GDM1 (cell line): ENCODE measurements at regions not wholly inside any gene's neighbourhood (a gene's known extent, or its start where the extent isn't known, plus 50 kb on each side); places are given as distances from the start of the nearest gene placed in this dataset.
"Not testable (repeated sequence)": the region's sequence is repeated elsewhere in the genome, so short reads cannot be mapped to it uniquely, and the experiment has no call there.

Experiments
- DNase-seq: peaks from one replicate; lab custom pipeline; 2025; lab: John Stamatoyannopoulos, UW

DNA sequence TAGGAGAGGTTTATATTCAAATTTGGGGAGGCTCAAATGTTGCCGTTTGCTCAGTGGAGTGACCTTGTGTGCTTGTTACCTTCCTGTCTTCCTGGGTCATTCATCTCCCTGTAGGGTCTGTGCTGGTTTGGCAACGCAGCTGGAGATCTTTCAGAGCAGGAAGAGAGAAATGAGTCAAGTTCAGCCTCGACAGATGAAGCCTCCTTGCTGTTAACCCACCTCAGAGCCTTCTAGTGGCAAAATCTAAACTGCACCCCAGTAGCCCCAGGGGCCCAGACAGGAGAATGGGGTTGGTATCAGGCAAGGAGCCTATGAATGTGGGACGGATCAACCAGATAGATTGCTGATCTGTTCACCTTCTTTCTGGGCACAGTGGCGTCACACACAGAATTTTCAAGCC lies 999.3 kb downstream of the VRK1 start:
- DNase-seq: no peak

DNA sequence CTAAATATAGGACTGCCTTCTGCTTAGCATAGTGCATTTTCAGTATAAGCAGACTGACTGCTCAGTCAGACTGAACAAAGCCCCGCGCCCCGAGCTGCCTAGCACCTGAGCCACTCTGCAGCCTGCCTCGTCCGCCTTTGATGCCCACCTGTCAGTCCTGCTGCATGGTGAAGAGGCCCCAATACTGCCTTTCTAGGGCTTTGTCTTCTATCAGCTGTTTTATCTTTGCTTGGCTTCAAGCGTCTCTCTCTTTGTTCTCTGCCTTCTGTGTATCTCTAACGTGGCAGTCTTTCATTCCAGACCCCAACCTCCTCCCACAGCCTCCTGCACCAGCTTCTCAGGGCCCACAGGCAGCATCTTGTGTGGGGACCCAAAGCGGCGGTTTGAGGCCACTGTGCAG lies 1001.0 kb downstream of the VRK1 start:
- no peak for DNase-seq

DNA sequence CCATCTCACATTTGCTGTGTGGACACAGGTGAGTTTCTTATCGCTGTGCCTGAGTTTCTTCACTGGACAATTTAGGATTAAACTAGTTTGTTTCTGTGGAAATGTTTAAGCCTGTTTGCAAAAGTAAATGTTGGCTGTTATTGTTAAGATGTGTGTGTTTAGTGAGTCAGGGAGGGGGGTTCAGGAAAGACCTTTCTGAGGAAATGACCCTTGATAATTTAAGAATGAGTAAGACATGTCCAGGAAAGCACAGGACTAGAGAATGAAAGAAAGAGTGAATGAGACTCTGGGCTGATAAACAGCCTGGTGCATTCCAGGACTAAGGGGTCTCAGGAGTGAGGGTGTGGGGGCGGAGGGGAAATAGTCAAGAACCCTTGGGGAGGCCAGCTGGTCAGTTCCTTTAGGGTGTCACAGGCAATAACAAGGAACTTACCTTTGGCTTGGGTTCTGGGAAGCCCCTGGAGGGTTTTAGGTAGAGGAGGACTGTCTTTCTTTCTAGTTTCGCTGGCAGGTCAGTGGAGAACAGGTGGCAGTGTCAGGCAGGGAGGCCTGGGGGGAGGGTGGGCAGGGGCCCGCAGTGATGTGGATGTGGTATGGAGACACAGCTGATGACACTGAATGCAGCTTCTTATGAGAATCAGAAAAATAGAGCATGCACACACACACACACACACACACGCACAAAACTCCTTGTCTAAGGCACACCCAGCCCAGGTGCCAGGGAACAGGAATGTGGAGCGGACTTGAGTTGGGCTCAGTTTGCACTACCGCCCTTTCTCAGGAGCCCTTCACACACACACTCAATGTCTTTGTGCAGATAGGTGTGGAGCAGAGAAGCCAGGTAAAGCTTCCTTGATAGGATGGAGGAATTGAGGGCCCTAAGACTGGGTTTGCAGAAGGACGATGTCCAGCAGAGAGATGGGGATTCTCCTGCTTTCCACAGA lies 1005.5 kb downstream of the VRK1 start:
- DNase-seq: no peak

- DNase-seq: no peak
These were observed 1006.9 kb downstream of the VRK1 start for GRCh38 chr14:97804056-97804455.

DNA sequence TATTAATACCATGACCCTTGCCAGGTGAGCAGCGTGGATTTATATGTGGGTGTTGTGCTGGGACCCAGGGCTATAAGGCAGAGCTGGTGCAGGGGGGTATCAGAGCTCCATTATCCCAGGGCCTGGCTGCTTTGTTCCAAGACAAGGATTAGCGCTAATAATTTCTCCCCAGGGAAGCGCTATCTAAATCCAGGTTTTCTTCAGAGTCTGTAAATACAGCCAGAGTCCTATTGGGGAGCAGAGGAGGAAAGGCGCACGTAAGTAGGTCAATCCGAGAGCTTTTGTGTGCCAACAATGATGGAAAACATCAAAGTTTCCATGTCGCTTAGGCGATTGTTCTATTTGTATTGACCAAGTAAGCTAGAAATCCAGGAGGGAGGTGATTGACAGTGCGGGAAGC lies 1009.7 kb downstream of the VRK1 start:
- no peak for DNase-seq

DNA sequence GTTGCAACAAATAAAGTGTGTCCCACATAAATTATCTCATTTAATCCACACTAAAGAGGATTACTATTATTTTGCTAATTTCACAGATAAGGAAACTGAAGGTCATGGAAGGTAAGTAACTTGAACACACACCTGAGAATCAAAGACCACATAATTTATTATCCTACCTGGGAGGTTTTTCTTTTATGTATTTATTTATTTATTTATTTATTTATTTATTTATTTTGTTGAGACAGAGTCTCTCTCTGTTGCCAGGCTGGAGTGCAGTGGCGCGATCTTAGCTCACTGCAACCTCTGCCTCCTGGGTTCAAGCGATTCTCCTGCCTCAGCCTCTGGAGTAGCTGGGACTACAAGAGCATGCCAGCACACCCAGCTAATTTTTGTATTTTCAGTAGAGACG lies 1011.4 kb downstream of the VRK1 start:
- not testable (repeated sequence) for DNase-seq

DNA sequence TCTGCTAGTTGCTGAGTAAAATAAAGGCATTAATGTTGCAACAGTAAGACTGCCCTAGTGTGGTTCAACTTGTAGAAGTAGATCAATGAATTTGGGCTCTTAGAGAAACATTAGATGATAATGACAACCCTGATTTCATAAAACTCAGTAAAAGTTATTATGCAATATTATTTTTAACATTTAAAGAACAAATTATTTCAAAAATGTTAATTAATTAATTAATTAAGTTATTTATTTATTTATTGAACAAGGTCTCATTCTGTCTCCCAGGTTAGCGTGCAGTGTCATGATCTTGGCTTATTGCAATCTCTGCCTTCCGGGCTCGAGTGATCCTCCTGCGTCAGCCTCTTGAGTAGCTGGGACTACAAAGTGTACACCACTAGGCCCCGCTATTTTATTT lies 1016.4 kb downstream of the VRK1 start:
- DNase-seq: no peak

DNA sequence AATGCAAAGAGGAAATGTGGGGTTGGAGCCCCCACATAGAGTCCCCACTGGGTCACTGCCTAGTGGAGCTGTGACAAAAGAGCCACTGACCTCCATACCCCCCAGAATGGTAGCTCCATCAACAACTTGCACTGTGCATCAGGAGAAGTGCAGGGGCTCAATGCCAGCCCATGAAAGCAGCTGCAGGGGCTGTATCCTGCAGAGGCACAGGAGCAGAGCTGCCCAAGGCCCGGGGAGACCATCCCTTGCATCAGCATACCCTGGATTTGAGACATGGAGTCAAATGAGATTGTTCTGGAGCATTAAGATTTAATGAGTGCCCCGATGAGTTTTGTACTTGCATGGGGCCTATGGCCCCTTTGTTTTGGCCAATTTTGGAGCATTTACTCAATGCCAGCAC lies 1023.6 kb downstream of the VRK1 start:
- no peak for DNase-seq

DNA sequence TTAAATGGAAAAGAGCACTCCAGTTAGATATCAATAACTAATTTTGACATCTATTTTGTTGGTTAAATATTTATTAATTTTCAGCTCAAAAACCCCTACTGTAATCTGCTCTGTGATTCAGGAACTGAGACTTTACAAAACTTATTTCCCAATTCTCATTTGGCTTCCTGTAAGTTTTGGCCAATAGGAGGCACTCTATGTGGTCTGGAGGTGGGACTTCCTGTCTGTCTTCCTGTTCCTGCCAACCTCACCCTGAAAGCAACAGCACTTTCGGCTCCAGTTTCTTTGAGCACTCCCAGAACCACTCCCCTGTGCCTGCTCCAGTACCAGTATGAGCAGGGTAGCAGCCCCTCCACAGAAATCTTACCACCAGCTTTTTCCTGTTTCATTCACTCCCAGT lies 1027.0 kb downstream of the VRK1 start:
- DNase-seq: no peak

DNA sequence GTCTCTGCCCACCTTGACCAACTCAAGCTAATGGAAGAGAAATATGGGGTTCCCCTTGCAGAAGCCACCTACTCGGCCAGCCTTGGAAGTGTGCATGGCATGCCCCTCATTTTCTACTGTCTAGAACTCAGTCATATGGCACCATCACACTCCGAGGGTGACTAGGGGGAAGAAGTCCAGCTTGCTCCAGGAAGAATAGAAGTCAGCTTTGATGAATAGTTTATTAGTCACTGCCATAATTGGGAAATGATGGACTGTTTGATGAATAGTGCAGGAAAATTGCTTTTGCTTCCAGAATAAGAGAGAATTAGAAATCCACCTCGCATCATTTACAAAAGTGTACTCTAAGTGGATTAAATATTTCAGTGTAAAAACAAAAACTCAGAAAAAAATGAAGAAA lies 1030.6 kb downstream of the VRK1 start:
- DNase-seq: no peak

DNA sequence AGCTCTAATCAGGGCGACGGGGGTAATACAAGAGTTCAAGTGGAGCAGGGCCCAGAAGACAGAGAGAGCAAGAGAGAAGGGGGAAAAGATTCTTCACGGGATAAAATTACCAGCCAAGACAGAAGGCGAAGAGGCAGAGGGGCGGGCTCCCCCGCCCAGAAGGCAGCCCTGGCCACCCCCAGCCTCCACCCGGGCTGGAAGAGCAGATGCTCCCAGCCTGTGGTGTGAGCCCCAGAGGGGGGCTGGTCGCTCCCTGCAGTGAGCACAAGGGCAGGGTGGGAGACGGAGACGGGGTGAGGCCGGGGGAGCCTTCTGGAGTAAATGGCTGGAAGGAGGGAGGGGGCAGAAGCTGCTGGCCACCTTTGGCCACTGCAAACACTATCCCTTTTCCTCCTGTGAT lies 1035.6 kb downstream of the VRK1 start:
- no peak for DNase-seq

DNA sequence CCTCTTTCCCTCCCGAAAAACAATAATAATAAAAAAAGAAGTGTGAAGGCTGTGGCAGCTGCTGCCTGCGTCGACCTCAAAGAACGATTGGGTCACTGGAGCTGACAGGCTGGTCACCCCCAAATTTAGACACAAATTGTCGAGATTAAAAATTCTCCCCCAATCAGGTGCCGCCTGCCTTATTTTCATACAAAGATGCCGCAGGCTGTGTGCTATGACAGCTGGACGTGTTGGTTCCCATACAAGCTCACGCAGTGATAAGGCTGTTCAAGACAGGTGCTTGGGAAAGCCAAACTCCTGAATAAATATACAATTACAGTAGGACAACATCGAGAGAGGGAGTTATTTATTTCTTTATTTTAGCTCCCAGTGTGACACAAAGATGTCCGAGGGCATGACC lies 1041.8 kb downstream of the VRK1 start:
- DNase-seq: no peak

DNA sequence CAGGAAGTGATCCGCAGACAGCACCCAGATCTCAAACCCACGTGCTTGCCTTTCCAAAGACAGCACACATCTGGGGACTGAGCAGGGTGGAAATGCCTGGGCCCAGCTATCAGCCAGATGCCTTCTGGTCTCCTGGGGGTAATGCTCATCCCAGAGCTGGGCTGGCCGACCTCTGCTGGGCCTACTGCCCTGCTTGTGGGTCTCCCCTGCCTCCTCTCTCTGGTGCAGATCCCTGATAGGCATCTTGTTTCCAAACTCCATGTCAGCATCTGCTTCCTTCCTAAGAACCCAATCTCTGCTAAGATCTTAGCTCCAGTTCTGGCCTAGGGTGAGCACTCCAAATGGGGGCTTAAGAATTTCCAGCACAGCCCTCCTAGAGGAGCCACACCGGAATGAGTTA lies 1043.0 kb downstream of the VRK1 start:
- no peak for DNase-seq

GRCh38 chr14:97841762-97842161 lies 1044.6 kb downstream of the VRK1 start:
- DNase-seq: no peak

GRCh38 chr14:97843066-97843465 lies 1045.9 kb downstream of the VRK1 start:
- DNase-seq: no peak

DNA sequence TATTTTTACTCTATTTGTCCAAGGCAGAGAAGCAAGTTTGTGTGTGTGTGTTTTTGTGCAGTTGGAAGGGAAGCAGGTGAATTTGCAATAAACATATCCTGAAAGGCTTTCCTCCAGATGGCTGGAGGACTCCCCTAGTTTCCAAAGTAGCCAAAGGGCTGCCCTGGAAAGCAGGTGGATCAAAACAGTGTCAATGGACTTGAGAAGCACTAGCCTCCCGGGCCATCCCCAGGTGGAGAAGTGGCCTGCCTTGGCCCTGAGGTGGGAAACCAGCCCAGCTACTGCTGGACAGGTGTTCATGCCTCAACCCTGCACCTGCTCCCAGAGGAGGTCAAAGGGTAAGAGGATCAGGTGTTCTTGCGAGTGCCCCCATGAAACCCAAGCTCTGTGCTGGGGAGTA lies 1046.9 kb downstream of the VRK1 start:
- DNase-seq: no peak

DNA sequence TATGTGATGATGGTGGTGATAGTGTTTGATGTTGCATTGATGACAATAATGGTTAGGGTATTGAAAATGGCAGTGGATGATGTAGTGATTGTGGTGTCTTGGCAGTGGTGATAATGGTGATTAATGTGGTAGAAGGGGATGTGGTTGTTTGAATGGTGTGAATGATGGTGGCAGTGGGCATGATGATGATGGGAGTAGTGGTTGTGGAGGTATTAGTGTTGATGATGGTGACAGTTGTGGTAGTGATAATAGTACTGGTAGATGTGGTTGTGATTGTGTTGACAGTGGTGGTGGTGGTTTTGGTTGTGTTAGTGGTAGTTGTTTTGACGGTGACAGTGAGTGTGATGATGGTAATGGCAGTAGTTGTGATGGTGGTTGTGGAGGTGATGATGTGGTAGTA lies 1049.0 kb downstream of the VRK1 start:
- no peak for DNase-seq

GRCh38 chr14:97848317-97848980 lies 1051.3 kb downstream of the VRK1 start:
- DNase-seq: no peak

DNA sequence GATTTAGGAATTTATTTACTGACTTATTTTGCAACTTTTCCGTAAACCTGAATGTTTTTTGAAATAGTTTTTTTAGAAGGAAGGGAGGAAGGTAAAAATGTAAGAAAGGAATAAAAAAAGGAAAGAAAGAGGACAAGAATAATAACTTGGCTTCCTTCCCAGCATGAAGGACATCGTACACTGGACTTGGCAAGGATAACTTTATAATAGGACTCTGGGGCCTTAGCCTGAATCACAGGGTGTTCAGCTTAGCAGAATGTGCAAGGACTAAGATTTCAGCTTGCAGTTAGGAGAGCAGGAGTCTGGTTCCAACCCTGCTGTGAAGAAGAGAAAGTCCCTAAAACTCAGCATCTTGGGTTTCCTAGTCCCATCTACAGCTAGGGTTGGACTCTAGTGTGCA lies 1053.3 kb downstream of the VRK1 start:
- no peak for DNase-seq

- no peak for DNase-seq
These were observed 1053.7 kb downstream of the VRK1 start for GRCh38 chr14:97850886-97851285.

- DNase-seq: no peak
These were observed 1054.3 kb downstream of the VRK1 start for GRCh38 chr14:97851428-97851995.

- DNase-seq: no peak
These were observed 1057.7 kb downstream of the VRK1 start for GRCh38 chr14:97854918-97855317.

- no peak for DNase-seq
These were observed 1069.0 kb downstream of the VRK1 start for GRCh38 chr14:97866195-97866594.
